ENCODE measurements at regions not wholly inside any gene's neighbourhood (a gene's known extent, or its start where the extent isn't known, plus 50 kb on each side); places are given as distances from the start of the nearest gene placed in this dataset.

DNA sequence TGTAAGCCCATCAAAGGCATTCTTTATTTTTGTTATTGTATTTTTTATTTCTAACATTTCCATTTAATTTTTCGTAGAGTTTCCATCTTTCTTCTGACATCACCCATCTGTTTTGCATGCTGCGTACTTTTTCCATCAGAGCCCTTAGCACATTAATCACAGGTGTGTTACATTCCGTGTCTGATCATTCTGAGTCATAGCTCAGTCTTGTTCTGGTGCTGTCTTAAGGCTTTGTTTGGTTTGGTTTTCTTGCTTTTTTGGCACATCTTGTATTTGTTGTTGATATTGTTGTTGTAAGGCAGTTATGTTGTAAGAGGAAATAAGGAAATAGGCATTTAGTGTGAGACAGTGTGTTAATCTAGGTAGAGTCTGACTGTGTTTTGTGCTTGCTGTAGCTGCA is 214.6 kb upstream of the CDH4 start:
- FAIRE-seq, result no peak

DNA sequence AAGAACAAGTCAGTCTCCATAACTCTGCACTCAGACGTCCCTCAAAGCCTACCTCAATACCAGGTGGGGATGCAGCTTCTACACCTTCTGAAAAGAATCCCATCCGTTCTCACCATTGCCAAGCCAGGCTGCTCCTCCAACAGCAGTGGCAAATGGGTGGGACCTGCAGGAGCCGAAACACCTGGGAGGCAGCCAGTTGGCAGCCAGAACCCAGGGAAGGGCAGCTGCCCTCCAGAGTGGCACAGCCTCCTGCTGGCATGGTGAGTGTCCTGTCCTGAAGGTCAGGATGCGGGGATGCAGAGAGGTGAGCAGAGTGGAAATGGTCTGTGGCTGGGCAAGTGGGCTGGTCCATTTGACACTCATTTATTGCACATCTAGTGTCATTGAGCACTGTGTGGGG is 210.6 kb upstream of the CDH4 start:
- no peak for FAIRE-seq

DNA sequence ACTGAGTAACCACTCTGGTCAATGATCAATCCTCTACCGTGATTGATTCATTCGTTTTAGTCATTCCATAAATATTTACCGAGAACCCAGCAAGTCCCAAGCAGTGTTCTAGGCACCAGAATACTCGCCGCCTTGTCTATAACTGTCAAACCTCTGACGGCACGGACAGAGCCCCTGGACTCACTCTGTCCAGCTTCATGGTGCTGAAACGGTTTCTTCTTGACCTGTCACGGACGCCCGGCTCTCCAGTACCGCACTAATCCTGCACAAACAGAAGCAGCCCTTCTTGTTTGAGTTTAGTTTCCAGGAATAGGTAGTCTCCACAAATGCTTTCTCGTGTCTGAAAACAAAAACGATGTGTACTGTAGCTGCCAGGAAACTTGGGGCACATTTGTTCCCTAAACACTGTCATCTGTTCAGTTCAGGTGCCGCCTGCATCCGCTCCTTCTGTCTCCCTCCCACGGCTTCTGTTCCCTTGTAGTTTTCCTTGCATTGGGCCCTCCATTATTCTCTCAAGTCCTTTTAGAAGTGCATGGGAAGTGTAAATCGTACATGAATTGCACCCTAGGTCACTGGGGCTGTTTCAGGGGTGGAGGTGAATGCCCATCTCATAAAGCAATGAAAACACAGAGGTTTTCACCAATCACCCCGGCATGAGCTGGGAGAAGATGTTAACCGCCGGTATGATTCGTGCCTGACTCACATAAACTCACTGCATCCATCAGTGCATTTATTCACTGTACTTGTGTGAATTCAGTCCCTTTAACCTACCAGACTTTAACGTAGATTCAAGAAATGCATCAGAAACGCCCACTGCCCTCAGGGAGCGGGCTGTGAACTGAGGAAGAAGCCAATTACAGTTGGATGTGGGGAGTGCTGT is 209.3 kb upstream of the CDH4 start:
- no peak for FAIRE-seq

DNA sequence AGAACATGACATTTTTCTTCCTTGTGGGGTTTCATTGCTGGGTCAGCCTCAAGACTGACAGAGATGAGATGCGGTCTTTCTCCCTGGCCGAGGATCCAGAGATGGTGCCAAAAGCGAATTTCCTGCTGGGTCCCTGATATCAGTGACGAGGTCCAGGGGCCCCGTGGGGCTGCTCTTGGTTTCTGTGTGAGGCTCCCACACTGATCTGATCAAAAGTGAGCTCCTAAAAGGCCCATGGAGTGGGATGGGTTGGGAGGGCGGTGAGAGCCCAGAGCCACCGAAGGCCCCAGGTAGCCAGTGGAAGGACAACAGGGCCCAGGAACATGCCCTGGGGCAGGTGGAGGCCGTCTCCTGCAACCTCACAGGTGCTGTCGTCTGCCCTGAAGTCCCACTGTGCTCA is 208.4 kb upstream of the CDH4 start:
- FAIRE-seq, result no peak

DNA sequence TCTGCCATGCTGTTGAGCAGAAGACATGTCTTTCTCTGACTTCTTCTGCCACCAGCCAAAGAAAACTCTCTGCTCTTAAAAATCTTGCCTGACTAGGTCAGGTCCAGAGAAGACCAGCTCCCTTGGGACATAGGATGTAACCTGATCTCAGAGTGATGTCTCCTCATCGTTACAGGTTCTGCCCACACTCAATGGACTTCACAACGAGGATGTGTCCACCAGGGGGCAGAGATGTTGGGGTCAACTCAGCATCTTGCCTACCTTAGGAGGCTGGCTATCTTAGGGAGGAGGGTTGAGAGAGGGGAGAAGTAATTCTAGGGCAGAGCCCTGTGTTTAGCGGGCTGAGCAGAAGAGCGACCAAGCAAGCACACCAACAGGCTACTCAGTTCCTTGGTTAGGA is 207.6 kb upstream of the CDH4 start:
- FAIRE-seq, result no peak

DNA sequence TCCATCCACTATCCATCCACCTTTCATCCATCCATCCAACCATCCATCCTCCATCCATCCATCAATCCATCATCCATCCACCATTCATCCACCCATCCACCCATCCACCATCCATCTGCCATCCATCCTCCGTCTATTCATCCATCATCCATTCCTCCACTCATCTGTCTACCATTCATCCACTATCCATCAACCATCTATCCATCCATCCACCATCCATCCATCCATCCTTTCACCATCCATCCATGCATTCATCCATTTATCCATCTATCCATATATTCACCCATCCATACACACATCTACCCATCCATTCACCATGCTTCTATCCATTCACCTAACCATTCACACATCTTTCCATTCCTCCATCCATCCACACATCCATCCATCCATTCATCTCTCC is 207.0 kb upstream of the CDH4 start:
- no peak for FAIRE-seq

DNA sequence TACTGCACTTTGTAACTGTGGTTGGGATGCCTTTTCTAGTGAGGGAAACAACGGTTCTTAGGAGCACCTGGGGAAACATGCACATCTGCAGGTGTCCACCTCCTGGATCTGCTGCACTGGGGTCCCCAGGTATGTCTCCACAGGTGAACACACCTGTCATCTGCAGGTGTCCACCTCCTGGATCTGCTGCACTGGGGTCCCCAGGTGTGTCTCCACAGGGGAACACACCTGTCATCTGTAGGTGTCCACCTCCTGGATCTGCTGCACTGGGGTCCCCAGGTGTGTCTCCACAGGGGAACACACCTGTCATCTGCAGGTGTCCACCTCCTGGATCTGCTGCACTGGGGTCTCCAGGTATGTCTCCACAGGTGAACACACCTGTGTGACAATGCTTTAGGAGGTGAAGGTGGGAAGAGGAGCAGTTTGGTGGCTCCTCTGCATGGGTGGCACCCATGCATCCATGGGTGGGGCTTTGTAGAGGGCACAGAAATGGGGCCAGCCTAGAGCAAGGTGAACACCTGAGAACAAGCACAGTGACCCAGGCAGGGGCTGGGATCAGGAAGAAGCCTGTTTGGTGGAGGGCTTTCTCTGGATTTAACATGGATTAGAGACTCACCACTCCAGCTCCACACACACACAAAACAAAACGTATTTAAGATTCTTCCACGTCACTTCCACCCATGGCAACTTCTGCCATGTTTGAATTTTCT is 206.0 kb upstream of the CDH4 start:
- FAIRE-seq, result no peak

DNA sequence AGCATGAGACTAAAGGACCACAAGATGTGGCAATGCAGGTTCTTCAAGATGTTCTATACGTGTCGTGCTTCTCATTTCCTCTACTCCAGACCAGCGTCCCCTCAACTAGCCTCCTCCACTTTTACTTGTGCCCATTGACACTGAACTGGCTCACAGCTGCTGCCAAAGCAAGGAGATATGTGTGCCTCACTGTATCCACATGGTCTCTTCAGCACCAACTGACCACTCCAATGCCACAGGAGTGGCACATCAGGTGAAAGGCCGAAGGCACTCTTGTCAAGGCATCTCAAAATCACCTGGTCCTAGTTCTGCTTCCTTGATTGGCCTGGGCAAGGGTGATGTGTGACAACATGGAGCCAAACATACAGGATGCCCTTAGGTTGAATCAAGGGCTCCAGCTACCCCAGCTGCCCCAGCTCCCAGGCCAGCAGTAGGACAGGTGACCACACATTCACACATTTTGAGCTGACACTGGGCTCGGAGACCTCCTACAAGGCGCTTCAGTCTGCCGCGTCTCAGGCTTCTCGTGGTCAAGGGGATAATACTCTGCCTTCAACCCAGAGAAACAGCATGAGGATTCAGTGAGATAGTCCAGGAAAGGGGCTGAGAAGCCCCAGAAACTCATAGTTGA is 205.2 kb upstream of the CDH4 start:
- FAIRE-seq, result no peak

DNA sequence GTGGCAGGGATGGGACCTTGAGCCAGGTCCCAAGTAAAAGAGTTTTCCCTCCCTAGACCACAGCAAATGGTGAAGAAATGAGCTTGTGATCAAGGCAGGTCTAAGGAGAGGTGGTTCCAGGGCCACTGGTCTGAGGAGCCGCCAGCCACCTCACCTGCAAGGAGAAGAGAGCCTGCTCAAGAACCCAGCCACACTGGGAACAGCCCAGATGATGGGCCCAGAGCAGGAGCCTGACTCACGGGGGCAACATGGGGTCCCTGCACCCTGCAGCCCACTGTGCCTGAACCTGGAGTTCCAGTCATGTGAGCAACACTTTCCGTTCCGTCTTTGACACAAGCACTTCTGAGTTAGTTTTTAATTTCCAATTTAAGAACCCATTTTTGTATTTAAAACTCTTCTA is 204.5 kb upstream of the CDH4 start:
- no peak for FAIRE-seq

DNA sequence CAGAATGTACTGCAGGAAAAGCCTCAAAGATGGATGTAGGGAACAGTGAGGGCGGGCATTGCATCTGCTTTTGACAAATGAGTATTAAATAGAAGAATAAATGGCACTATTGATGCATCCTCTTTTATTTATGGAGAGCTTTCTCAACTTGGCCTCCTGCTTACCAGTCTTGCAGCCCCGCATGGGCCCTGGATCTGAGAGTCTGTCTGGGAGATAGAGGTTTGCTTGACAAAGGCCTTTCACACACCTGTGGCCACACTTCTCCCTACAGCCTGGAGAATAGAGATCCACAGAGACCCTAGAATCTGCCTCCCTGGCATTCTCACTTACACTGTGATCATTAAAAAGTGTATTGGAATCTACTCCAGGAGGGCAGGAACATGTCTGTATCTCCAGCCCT is 203.8 kb upstream of the CDH4 start:
- FAIRE-seq, result no peak

DNA sequence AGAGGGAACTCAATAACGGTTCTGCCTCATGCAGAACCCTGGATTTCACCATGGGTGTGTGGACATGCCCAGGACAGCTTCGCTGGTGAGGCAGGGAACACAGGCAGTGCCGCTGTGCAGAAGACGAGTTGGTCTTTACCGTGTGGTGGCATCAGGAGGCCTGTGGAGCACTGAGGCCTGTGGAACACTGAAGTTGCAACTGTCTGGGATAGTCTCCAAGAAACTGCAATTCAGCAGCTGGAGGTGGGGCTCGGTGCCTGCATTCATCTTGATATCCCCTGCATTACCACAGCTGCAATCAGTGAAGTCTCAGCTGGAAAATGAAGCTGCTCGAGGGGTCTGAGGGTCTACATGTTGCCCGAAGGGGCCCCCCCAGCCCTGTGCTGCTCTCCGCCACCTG is 202.4 kb upstream of the CDH4 start:
- FAIRE-seq, result no peak

DNA sequence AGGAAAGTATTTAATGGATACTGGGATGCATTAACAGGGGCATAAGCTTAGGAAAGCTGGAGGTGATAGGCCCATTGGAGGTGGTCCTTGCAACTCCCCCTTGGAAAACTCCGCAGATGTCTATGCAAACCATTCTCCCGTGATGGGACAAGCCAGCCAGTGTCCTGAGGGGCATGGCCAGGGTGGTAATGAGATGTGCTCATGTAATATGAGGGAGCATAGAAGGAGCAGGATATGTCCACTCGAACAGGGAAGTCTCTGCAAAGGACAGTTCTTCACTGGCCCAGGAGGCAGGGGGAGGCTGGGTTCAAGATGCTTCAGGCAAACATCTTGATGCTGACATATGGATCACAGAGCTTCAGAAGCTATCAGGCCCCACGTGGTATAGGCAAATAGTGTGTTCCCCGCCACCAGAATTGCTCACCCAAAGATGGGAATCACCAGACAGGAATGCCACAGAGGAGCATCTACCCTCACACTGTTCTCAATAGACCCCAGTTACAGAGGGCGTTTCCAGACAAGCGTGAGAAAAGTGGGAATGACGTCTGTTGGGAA is 201.6 kb upstream of the CDH4 start:
- no peak for FAIRE-seq

DNA sequence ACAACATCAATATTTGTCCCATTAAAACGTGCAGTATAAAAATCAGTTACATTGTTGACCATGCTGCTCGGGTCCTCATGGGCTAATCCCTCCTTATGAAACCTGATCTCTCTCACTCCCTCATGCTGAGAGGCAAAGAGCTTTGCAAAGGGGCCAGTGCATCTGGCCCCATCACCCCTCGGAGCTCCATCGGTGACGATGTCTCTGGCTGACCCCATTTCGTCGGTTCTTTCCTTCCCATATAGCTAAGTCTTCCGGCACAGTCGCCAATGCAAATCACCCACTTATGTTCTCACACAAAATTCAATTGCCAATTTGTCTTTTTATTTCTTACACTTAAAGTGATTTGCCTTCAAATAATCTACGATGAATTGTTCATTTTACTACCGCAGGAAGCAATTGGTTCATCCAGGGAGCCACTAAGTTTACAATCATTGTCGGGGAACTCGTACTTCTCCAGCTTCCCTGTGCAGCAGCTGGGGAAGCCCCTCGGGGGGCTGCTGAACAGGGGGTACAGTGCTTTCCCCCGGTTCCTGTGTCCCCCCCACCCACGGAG is 199.8 kb upstream of the CDH4 start:
- FAIRE-seq, result no peak

DNA sequence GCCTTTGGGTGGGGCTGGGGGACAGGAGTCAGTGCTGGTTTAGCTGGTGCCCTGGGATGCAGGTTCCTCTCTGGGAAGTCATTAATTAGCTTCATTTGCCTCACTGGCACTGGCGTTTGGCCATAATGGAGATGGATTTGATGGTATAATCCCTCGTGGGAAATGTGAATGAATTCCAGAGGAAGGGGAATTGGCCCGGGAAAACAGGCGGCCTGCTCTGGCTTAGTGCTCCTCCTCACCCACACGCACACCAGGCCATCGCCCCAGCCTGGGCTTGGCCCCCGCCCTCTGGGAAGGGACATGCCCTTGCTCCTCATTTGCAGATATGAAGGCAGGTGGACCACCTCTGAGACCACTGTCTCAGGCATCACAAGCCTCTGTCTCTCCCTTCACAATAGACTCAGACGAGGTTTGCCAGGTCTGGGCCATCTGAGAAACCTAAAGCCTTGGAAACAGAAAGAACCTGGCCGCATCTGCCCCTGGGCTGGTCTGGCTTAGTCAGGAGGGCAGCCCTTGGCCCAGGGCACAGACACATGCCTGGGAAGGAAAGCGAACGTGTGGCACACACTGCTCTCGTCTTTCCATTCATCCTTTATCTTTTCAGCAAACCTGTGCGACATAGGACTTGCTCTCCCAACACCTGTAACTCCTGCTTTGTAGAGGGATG is 199.2 kb upstream of the CDH4 start:
- FAIRE-seq, result no peak

DNA sequence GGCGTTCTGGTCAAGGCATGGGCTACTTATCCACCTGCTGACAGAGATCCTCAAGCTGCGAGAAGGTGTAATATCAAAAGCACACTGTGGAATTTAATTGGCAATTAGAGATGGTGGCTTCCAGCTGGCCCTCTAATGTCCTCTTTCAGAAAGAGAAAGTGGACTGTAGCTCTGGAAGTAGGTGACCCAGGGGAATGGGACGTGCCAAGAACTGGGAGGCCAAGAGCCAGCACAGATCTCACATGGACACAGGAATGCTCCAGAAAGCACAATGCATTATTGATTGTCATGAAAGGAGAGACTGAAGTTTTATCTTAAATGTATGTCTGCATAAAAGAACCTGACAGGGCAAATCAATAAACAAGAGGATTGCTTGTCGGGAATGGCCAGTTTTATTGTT is 198.6 kb upstream of the CDH4 start:
- FAIRE-seq, result no peak

DNA sequence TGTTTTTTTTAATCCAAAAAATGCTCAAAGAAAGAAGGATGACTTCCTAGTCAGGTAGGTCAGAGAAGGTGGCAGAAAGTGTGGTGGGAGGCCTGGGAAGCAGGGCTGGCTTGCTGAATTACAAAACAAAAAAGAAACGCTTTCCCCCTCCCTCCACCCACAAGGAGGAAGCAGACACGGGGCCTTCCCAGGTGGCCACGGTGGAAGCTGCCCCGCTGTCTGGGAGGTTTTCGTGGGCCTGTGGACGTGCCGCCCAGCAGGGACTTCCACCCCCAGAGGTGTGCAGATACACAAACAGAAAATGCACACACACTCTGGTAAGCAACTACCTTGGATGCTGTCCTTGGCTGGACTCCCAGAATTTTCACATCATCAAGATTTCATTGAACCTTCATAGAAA is 198.2 kb upstream of the CDH4 start:
- FAIRE-seq, result no peak

DNA sequence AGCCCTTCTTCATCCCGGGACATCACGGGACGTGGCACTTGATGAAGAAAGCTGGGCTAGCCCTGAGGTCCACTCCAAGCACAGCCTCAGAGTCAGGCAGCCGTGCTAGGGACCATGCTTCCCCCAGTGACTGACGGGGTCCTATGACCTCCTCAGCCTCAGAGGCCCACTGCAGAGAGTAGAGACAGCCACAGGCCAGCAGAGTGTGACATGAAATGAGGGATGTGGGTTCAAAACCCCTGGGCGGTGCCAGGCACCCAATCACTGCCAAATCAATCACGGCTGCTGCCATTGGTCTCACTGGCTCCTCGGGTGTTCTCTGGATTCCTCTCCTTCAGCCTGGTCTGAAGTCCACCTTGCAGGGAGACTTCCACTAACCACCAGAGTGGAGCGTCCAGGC is 197.7 kb upstream of the CDH4 start:
- FAIRE-seq, result no peak

DNA sequence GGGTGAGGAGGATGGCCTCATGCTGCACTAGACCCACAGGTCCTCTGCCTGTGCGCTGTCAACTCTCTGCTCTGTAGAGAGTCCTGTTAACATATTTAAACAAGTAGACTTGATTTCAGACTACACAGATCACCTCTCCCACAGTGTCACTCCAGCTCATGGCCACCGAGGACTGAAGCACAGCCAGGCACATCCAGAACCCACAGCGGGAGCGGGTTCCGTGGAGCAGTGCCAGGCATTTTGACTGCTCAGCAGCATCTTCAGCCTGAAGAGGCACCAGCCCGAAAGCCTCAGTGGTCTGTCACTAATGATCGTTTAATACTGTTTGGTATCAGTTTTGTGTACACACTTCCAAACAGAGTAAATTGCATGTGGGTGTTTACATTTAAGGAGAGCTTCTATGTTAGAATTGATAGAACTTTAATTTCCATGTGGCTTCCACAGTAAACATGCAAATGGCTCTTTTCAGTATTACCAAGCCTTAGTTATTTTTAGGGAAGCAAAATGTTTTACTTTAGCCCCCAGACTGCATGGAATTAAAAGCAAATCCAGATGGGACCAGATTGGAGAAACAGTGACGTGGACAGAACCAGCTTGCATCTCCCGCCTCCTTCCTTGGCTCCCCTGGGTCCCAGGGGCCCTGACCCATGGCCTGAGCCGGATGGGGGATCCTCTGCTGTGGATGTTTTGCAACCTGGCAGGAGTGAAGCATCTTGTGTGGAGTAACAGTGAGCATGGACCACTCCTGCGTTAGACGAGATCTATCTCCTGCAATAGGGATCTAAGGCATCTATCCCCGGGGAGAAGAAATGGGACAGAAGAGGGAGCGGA is 196.7 kb upstream of the CDH4 start:
- FAIRE-seq, result no peak

DNA sequence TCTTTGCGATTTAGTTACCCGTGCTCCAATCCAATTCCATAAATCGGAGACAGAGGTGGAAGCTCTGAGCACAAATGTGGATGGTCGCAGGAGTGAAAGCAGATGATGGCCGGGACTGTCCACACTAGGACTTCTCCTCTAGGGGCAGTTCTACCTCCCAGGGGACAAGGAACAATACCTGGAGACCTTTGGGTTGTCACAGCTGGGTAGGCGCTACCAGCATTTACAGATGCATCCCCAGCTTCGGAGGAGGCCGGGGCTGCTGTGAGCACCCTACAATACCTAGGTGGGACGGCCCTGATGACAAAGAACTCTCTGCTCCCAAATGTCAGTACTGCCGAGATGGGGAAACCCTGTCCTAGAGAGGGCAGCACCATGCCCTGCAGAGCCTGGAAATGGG is 195.9 kb upstream of the CDH4 start:
- no peak for FAIRE-seq

DNA sequence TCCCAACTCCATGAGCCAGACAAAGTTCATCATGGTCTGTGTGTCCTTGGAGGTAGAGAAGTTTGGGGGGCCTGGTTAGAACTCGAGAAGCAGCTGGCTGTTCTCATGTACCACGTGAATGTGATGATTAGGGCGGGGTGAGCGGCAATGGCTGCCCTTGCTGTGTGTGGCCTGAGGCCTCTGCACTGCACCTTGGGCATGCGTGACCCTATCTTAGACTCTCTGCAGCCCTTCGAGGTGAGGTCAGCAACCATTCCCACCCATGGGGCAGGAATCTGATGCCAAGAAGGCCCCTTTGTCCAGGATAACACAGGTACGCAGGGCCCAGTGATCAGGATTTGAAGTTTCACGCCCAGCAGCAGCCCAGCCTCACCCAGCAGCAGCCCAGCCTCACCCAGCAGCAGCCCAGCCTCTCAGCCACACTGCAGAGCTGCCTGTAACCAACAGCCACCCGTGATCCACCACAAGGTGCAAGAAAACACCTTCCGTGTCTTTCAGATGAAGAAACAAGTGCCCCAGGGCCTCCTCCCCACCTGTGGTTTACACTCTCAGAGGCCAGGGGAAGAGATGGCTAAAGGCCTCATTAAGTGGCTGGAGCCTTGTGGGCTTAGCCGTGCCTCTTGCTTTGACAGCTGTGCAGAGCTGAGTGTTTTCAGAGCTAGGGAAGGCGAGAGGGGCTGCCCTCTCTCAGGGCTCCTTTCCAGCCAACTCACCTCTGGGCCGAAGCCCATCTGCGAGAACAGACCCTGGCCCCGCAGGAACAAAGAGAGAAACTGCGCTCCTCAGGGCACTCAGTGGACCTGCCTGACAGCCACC is 195.2 kb upstream of the CDH4 start:
- FAIRE-seq, result no peak
